Coronary artery (tissue), 2 donors: ENCODE measurements at regions not wholly inside any gene's neighbourhood (a gene's known extent, or its start where the extent isn't known, plus 50 kb on each side); places are given as distances from the start of the nearest gene placed in this dataset.

ENCODE experiments used
- DNase-seq: peaks from one replicate; pipeline ENCODE4 v3.0.0-alpha.2; 2017; ENCODE audit warnings: low spot score
- H3K27ac ChIP-seq, 2 donors: fragments of 200-600 bp; sonication (generic); one replicate each; pipeline ENCODE4 v1.5.1; 2016 to 2019
- H3K4me3 ChIP-seq: fragments of 200-600 bp; sonication (generic); 2 replicates; pipeline ENCODE4 v1.5.1; 2016; ENCODE audit warnings: mild to moderate bottlenecking, moderate library complexity
- TF ChIP-seq, protein P1 (sequence below): fragments of 200-600 bp; sonication (generic); IDR thresholded peaks from one replicate; pipeline ENCODE4 v1.5.1; 2019; ENCODE audit warnings: antibody characterized with exemption

DNA sequence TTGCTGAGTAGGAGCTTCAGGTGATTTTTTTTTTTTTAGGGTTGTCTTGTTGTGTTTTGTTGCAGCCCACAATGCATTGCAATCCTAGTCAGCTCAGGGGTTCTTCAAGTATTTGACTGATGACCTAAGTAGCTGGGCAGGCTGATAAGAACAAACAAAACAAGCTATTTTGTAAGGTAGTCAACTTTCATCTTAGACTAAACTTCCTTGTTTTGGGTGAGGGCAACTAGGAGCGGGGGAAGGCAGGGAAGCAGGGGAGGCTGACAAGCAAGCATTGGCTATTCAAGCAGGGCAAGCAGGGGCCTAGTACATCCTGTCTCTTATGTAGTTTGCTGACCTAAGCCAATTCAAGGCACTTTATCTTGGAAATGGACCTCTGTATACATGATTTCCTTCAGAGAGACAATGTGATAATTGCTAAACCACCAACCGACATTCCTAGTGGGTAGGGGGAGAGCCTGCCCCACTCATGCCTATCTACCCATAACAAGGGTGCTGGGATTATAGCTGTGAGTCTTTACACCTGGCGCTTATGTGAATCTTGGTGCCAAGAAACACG lies 163.3 kb upstream of the PRKCQ start:
- no peak overlapping the region for H3K27ac ChIP-seq
- no peak overlapping the region for H3K4me3 ChIP-seq
- TF ChIP-seq, protein P1, sequence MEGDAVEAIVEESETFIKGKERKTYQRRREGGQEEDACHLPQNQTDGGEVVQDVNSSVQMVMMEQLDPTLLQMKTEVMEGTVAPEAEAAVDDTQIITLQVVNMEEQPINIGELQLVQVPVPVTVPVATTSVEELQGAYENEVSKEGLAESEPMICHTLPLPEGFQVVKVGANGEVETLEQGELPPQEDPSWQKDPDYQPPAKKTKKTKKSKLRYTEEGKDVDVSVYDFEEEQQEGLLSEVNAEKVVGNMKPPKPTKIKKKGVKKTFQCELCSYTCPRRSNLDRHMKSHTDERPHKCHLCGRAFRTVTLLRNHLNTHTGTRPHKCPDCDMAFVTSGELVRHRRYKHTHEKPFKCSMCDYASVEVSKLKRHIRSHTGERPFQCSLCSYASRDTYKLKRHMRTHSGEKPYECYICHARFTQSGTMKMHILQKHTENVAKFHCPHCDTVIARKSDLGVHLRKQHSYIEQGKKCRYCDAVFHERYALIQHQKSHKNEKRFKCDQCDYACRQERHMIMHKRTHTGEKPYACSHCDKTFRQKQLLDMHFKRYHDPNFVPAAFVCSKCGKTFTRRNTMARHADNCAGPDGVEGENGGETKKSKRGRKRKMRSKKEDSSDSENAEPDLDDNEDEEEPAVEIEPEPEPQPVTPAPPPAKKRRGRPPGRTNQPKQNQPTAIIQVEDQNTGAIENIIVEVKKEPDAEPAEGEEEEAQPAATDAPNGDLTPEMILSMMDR: no peak
- no peak for DNase-seq

DNA sequence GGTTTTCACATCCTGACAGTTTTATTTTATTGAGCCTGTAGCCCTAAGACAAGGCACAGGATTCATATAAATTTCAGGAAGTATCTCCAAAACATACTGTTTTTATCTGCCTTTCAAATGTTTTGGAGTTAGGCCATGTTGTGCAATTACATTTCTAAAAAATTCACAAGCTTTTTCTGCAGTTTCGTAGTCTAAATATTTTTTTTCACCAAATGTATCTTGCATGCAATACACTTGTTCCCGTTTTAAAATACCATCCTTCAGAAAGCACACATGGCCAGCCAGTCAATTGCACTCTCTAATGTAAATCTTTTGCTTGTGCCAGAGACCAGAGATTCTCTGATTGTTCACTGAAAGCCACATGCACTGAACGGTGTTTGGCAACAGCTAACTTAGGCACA lies 161.5 kb upstream of the PRKCQ start:
- Histone ChIP-seq H3K4me3 (no peak overlapping the region), H3K27ac (no peak overlapping the region)
- DNase-seq: no peak
- TF ChIP-seq, protein P1: no peak

DNA sequence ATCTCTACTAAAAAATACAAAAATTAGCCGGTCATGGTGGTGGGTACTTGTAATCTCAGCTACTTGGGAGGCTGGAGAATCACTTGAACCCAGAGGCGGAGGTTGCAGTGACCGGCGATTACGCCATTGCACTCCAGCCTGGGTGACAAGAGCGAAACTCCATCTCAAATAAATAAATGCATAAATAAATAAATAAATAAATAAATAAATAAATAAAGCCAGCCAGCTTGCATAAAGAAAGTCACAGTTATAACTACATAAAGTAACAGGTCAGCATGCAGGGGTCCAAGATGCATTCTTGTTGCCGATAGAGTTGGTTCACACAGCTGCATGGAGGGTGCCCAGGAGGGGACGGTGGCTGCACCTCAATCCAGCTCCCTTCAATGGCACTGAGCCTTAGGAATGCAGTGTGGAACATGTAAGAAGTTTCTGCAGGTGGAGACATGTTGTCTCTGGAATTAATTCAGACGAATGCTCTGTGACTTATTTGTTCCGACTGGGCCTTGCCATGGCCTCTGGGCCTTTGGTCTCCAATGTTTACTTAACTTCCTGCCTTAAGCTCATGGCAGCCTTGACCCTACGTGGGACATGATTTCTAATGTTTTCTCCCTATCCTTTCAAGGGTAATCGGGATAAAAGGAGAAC lies 159.6 kb upstream of the PRKCQ start:
- TF ChIP-seq, protein P1: no peak
- Histone ChIP-seq H3K27ac (no peak overlapping the region), H3K4me3 (no peak overlapping the region)
- no peak for DNase-seq

DNA sequence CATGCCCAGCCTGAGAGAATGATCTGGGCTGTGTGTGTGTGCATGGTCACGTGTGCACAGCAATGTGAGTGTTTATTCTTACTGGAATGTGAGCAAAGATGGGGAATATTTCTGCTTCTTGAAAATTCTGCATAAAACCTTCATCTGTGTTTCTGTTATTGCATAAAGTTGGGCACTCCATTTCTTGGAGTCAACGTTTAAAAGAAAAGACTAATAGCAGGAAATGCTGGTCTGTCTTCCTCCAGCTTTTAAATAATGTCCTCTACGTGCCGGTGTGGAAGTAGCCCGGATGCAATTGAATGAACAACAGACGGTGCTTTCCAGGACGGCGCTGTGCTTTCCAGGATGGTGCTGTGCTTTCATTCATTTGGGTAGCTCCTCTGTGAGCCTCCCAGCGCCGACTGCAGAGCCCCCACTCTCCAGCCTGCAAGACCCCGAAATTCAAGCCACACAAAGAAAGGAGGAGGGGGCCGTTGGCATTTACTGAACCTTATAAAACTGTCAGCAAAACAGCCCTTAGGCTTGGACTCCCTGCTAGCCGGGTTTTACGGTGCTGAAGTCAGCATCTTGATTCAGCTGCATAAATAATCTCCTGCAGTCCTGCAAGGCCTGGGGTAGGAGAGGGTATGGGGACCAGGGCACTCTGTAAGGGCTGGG lies 158.2 kb upstream of the PRKCQ start:
- no peak overlapping the region for H3K27ac ChIP-seq
- TF ChIP-seq, protein P1: no peak
- DNase-seq: no peak
- no peak overlapping the region for H3K4me3 ChIP-seq

DNA sequence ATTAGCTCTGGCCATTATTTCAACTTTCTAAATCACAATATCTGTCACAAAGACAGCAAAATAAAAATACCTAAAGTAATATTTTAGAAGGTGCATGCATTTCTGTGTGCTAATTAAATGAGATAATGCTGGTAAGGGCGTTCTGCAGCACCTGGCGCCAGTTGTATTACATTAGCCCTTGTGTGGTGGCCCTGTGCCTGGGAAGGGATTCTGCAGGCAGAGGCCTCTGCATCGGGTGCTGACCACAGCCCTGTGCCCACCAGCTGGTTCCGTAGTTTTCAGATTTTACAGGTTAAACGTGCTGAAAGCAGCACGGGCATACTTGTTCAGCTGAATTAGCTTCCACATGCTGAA lies 157.7 kb upstream of the PRKCQ start:
- no peak for DNase-seq
- Histone ChIP-seq H3K4me3 (no peak overlapping the region), H3K27ac (no peak overlapping the region)
- TF ChIP-seq, protein P1: no peak

DNA sequence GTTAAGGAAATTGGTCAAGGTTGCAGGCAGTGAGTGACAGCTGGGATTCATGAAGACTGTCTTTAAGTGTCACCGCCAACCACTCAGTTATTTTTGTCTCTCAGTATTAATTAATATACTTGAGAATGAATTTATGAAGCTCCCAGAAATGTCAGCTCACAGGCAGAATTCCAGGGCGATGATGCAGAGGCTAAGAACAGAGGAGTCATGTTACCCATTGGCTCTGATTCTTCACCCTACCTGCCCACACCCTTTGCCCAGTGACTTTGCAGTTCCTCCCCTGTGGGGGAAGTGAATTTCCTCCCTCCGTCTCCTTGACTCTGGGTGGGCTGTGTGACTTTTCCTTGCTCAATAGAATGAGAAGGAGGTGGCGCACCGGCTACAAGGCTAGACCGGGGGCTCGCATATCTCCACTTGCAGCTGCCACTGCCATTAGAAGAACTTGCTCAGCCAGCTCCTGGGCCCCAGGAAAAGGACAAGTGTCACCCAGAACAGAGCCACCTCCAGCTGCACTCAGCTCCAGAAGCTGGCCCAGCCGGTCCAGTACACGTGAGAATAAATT lies 157.1 kb upstream of the PRKCQ start:
- no peak for DNase-seq
- H3K27ac ChIP-seq: no peak overlapping the region
- H3K4me3 ChIP-seq: no peak overlapping the region
- TF ChIP-seq, protein P1: no peak
